HCT116 (cell line): ENCODE measurements at regions not wholly inside any gene's neighbourhood (a gene's known extent, or its start where the extent isn't known, plus 50 kb on each side); places are given as distances from the start of the nearest gene placed in this dataset.
A peak's percentile ranks its signal among the peaks of the same experiment; 100 is the strongest.

Experiments used
- ATAC-seq: fragments of 200-7000 bp; cut with Tn5 transposase; 2 replicates; pipeline ENCODE4 v1.9.1; 2020; ENCODE audit warnings: mild to moderate bottlenecking, moderate library complexity
- BruUV-seq: library from RNA; stranded (reverse); fragments of 400-500 nt; replicated peaks from 2 replicates; lab custom pipeline; 2021; lab: Mats Ljungman, UMichigan
- CTCF ChIA-PET: fragments of 300-600 bp; sonication (Branson Sonifier 250); formaldehyde crosslinking; loops from one replicate; lab custom pipeline; 2021; ENCODE audit warnings: antibody characterized with exemption; lab: Charles Lee
- POLR2A ChIA-PET: fragments of 300-600, 350-600 bp; sonication (Branson Sonifier 250); formaldehyde crosslinking; loops from one replicate; lab custom pipeline; 2021; ENCODE audit warnings: antibody characterized with exemption; lab: Charles Lee
- RAD21 ChIA-PET, 2 experiments: fragments of 300-600 bp; sonication (Branson Sonifier 250); formaldehyde crosslinking; loops; one replicate each; lab custom pipeline; 2023; ENCODE audit warnings: low total read pairs in 2 of 2; ENCODE audit not compliant: uncharacterized antibody in 2 of 2, unreplicated experiment in 2 of 2, low non-redundant PET in 1 of 2; lab: Charles Lee
- DNase-seq: peaks from one replicate; pipeline ENCODE4 v3.0.0-alpha.2; 2010; ENCODE audit warnings: low read depth, low spot score
- H2AFZ ChIP-seq: fragments of 200-600 bp; shearing (Covaris generic), sonication (generic); 2 replicates; pipeline ENCODE4 v1.6.1; 2017; ENCODE audit warnings: low read depth, mixed run types, mixed read lengths, antibody characterized with exemption, low read length; ENCODE audit not compliant: poor library complexity, severe bottlenecking
- H3K27ac ChIP-seq: 2 replicates; pipeline ENCODE4 v1.5.1; 2012; ENCODE audit warnings: low read depth, low read length
- H3K27me3 ChIP-seq: fragments of 200-600 bp; sonication (generic); 2 replicates; pipeline ENCODE4 v1.6.1; 2016; ENCODE audit warnings: mixed run types, low read length, mixed read lengths; ENCODE audit not compliant: insufficient read depth
- H3K36me3 ChIP-seq, 2 experiments: fragments of 200-500 bp in 1 of 2; fragments of 200-600 bp in 1 of 2; sonication (Bioruptor generic) in 1 of 2; sonication (generic) in 1 of 2; 2 replicates each; pipeline versions ENCODE4 v1.5.1 to v1.6.1; 2014 to 2016; ENCODE audit warnings: low read length in 2 of 2, inconsistent platforms in 1 of 2, mixed read lengths in 1 of 2, mixed run types in 1 of 2; ENCODE audit not compliant: insufficient read depth in 2 of 2, control insufficient read depth in 1 of 2
- H3K4me1 ChIP-seq, 2 experiments: fragments of 200-600 bp in 1 of 2; sonication (generic) in 1 of 2; 2 replicates each; pipeline versions ENCODE4 v1.5.1 to v1.6.1; 2012 to 2017; ENCODE audit warnings: low read length in 2 of 2, inconsistent platforms in 1 of 2, mild to moderate bottlenecking in 1 of 2, mixed read lengths in 1 of 2, mixed run types in 1 of 2, moderate library complexity in 1 of 2; ENCODE audit not compliant: insufficient read depth in 2 of 2, control insufficient read depth in 1 of 2
- H3K4me2 ChIP-seq: fragments of 200-600 bp; sonication (generic); 2 replicates; pipeline ENCODE4 v1.6.1; 2017; ENCODE audit warnings: mixed run types, low read length, mixed read lengths
- H3K4me3 ChIP-seq, 2 experiments: fragments of 200-600 bp in 1 of 2; sonication (generic) in 1 of 2; replicated peaks in 1 of 2; 2 replicates each; pipeline ENCODE4 v1.5.1; 2011 to 2016; ENCODE audit warnings: low read length in 2 of 2, control low read depth in 1 of 2, low read depth in 1 of 2, mild to moderate bottlenecking in 1 of 2, mixed read lengths in 1 of 2, mixed run types in 1 of 2
- H3K79me2 ChIP-seq: fragments of 200-600 bp; sonication (generic); 2 replicates; pipeline ENCODE4 v1.6.1; 2017; ENCODE audit warnings: mild to moderate bottlenecking, mixed run types, low read length, moderate library complexity, mixed read lengths; ENCODE audit not compliant: insufficient read depth
- H3K9ac ChIP-seq: fragments of 200-600 bp; sonication (generic); 2 replicates; pipeline ENCODE4 v1.6.1; 2016; ENCODE audit warnings: low read length, mixed read lengths
- H3K9me2 ChIP-seq: fragments of 200-600 bp; sonication (generic), shearing (Covaris generic); 2 replicates; pipeline ENCODE4 v1.6.1; 2017; ENCODE audit warnings: mixed run types, mild to moderate bottlenecking, moderate library complexity; ENCODE audit not compliant: insufficient read depth
- H3K9me3 ChIP-seq, 2 experiments: fragments of 200-500 bp in 1 of 2; fragments of 200-600 bp in 1 of 2; sonication (Bioruptor generic) in 1 of 2; sonication (generic) in 1 of 2; 2 replicates each; pipeline ENCODE4 v1.6.1; 2014 to 2017; ENCODE audit warnings: low read length in 2 of 2, mixed read lengths in 2 of 2, inconsistent platforms in 1 of 2, low read depth in 1 of 2, mild to moderate bottlenecking in 1 of 2, mixed run types in 1 of 2, moderate library complexity in 1 of 2; ENCODE audit not compliant: control insufficient read depth in 1 of 2, insufficient read depth in 1 of 2
- H4K20me1 ChIP-seq: fragments of 200-600 bp; sonication (generic), shearing (Covaris generic); 2 replicates; pipeline ENCODE4 v1.6.1; 2017; ENCODE audit warnings: mixed run types, mild to moderate bottlenecking, moderate library complexity; ENCODE audit not compliant: insufficient read depth
- CBX3 ChIP-seq: IDR thresholded peaks from 2 replicates; pipeline ENCODE4 v1.6.1; 2012; ENCODE audit warnings: low read depth
- EGR1 ChIP-seq: IDR thresholded peaks from 2 replicates; pipeline ENCODE4 v1.6.1; 2012; ENCODE audit warnings: low read depth
- EZH2 ChIP-seq: fragments of 200-600 bp; sonication (generic); IDR thresholded peaks from 2 replicates; pipeline ENCODE4 v1.6.1; 2017; ENCODE audit warnings: antibody characterized with exemption, mixed run types
- EZH2phosphoT487 ChIP-seq: fragments of 200-600 bp; IDR thresholded peaks from 2 replicates; pipeline ENCODE4 v1.6.1; 2018; ENCODE audit warnings: antibody characterized with exemption, borderline replicate concordance
- FOSL1 ChIP-seq: IDR thresholded peaks from 2 replicates; pipeline ENCODE4 v1.6.1; 2012; ENCODE audit warnings: low read depth
- JUND ChIP-seq: IDR thresholded peaks from 2 replicates; pipeline ENCODE4 v1.6.1; 2012
- POLR2A ChIP-seq: IDR thresholded peaks from 2 replicates; pipeline ENCODE4 v1.7.0; 2011; ENCODE audit warnings: borderline replicate concordance; ENCODE audit not compliant: insufficient read depth, insufficient read length; ENCODE audit errors: extremely low read depth
- POLR2AphosphoS5 ChIP-seq: IDR thresholded peaks from 2 replicates; pipeline ENCODE4 v1.6.1; 2011; ENCODE audit warnings: mild to moderate bottlenecking, low read depth, low read length, moderate library complexity
- RAD21 ChIP-seq: IDR thresholded peaks from 2 replicates; pipeline ENCODE4 v1.6.1; 2012; ENCODE audit warnings: low read depth, mild to moderate bottlenecking
- REST ChIP-seq: IDR thresholded peaks from 2 replicates; pipeline ENCODE4 v1.6.1; 2012; ENCODE audit warnings: low read depth
- SIN3A ChIP-seq: IDR thresholded peaks from 2 replicates; pipeline ENCODE4 v1.6.1; 2012; ENCODE audit warnings: low read depth
- YY1 ChIP-seq: IDR thresholded peaks from 2 replicates; pipeline ENCODE4 v1.6.1; 2011; ENCODE audit warnings: low read length, low read depth, moderate library complexity, mild to moderate bottlenecking; ENCODE audit not compliant: insufficient replicate concordance; ENCODE audit errors: extremely low read depth
- ZFX ChIP-seq: fragments of 450-650 bp; IDR thresholded peaks from 2 replicates; pipeline ENCODE4 v1.6.1; 2017
- ZNF274 ChIP-seq: fragments of 200-500 bp; sonication (Bioruptor generic); IDR thresholded peaks from 2 replicates; pipeline ENCODE4 v1.6.1; 2014; ENCODE audit warnings: mild to moderate bottlenecking, low read depth, low read length, inconsistent platforms
- intact Hi-C: fragments of 100-400 bp; cut with micrococcal nuclease; formaldehyde crosslinking; loops from 2 replicates; pipeline ENCODE4 v1.10.0; 2022
- TF ChIP-seq, protein P1 (sequence below), 3 experiments: fragments of 200-600 bp in 1 of 3; sonication (generic) in 1 of 3; IDR thresholded peaks in 2 of 3; conservative IDR thresholded peaks in 1 of 3; 2 replicates each; pipeline ENCODE4 v1.5.1; 2012 to 2017; ENCODE audit warnings: low read depth in 2 of 3, low read length in 2 of 3, antibody characterized with exemption in 1 of 3, borderline replicate concordance in 1 of 3, control low read depth in 1 of 3, mild to moderate bottlenecking in 1 of 3, mixed read lengths in 1 of 3, mixed run types in 1 of 3, moderate library complexity in 1 of 3; ENCODE audit not compliant: insufficient read depth in 1 of 3

DNA sequence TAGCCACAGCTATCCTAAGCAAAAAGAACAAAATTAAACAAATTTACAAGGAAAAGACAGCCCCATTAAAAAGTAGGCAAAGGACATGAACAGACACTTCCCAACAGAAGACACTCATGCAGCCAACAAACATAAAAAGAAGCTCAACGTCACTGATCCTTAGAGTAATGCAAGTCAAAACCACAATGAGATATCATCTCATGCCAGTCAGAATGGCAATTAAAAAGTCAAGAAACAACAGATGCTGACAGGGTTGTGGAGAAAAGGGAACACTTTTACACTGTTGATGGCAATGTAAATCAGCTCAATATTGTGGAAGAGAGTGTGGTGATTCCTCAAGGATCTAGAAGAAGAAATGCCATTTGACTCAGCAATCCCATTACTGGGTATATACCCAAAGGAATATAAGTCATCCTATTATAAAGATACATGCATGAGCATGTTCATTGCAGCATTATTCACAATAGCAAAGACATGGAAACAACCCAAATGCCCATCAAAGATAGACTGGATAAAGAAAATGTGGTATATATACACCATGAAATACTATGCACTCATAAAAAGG, 163.0 kb upstream of the TET2 start:
- POLR2A ChIA-PET: no interaction called here
- TF ChIP-seq JUND (no peak), CBX3 (no peak)
- H2AFZ ChIP-seq: no peak overlapping the region

DNA sequence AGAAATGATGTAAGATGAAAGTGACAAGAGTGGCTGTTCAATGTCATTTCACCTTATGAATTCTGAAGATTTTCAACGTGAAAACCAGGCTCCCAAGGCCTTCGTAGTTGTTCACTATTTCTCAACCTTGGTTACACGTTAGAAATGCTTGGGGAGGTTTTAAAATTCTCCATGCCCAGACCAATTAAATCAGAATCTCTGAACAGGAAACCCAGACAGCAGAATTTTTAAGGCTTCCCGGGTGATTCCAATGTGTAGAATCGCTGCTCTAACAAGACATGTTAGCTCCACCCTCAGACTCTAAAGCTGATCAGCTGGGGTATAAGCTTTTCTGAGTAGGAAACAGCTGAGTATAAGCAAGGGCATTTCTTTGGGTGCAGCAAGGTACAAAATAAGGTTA, 160.4 kb upstream of the TET2 start:
- no TSS peak for BruUV-seq
- Histone ChIP-seq H3K4me2 (no peak overlapping the region), H3K79me2 (no peaks in the 10 kb centered on the region), H3K9me2 (no peaks in the 10 kb centered on the region), H3K4me1 (no peaks in the 10 kb centered on the region), H3K36me3 (no peaks in the 10 kb centered on the region), H3K4me3 (no peak overlapping the region), H3K27ac (no peak overlapping the region), H4K20me1 (no peaks in the 10 kb centered on the region), H3K9ac (no peak overlapping the region), H3K9me3 (no peaks in the 10 kb centered on the region), H2AFZ (peak overlapping the region; percentile 8), H3K27me3 (no peaks in the 10 kb centered on the region)
- DNase-seq: no peak
- TF ChIP-seq RAD21: no peak
- TF ChIP-seq POLR2AphosphoS5: no peak
- TF ChIP-seq, protein P1, sequence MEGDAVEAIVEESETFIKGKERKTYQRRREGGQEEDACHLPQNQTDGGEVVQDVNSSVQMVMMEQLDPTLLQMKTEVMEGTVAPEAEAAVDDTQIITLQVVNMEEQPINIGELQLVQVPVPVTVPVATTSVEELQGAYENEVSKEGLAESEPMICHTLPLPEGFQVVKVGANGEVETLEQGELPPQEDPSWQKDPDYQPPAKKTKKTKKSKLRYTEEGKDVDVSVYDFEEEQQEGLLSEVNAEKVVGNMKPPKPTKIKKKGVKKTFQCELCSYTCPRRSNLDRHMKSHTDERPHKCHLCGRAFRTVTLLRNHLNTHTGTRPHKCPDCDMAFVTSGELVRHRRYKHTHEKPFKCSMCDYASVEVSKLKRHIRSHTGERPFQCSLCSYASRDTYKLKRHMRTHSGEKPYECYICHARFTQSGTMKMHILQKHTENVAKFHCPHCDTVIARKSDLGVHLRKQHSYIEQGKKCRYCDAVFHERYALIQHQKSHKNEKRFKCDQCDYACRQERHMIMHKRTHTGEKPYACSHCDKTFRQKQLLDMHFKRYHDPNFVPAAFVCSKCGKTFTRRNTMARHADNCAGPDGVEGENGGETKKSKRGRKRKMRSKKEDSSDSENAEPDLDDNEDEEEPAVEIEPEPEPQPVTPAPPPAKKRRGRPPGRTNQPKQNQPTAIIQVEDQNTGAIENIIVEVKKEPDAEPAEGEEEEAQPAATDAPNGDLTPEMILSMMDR (IDR thresholded peaks at IDR 0.05 in 2 of 3, conservative IDR thresholded peaks at IDR 0.05 in 1 of 3; ENCODE audit: borderline replicate concordance in 1 of 3, insufficient read depth in 1 of 3, low read depth in 2 of 3, low read length in 2 of 3): no peak
- TF ChIP-seq ZNF274: no peak
- TF ChIP-seq EZH2: no peak
- TF ChIP-seq EGR1: no peak
- TF ChIP-seq JUND: no peak
- no peak for TF ChIP-seq EZH2phosphoT487
- TF ChIP-seq REST: no peak
- no peak for TF ChIP-seq POLR2A
- no peak for TF ChIP-seq FOSL1
- no peak for TF ChIP-seq YY1
- no peak for TF ChIP-seq ZFX
- TF ChIP-seq SIN3A: no peak
- intact Hi-C loops: no loop called here
- ChIA-PET POLR2A (no interaction called here), CTCF (no interaction called here), RAD21 (no interaction called here)
- no peak for ATAC-seq

More for the DNA sequence above, 163.0 kb upstream of the TET2 start:
- no peak for DNase-seq
- Histone ChIP-seq H3K4me1 (no peaks in the 10 kb centered on the region), H3K9ac (no peak overlapping the region), H3K9me2 (no peaks in the 10 kb centered on the region), H4K20me1 (no peaks in the 10 kb centered on the region), H3K4me3 (no peak overlapping the region), H3K9me3 (no peaks in the 10 kb centered on the region), H3K27me3 (no peaks in the 10 kb centered on the region), H3K36me3 (no peaks in the 10 kb centered on the region), H3K27ac (no peak overlapping the region), H3K79me2 (no peaks in the 10 kb centered on the region), H3K4me2 (no peak overlapping the region)
- BruUV-seq: no TSS peak
- intact Hi-C loops: no loop called here
- ChIA-PET CTCF (no interaction called here), RAD21 (no interaction called here)
- no peak for ATAC-seq
